ENCODE measurements at regions not wholly inside any gene's neighbourhood (a gene's known extent, or its start where the extent isn't known, plus 50 kb on each side); places are given as distances from the start of the nearest gene placed in this dataset.
"Not testable (repeated sequence)": the region's sequence is repeated elsewhere in the genome, so short reads cannot be mapped to it uniquely, and the experiment has no call there.

DNA sequence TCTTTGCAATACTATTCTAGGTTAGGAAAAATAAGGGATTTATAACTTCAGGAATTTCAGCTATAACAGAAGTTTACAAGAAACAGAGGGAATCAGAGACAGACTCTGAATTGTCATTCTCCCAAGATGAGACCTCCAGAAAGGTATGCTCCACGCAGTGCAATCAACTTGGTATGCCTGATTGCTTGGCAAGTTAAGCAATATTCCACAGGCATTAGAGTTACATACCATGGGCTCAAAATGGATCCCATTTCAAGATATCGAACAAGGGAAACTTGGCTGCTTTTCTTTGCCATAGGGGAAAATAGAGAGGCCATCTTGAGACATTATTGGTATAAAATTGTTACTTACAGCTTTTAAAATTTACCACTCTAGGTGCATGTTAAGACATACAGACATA lies 615.6 kb upstream of the SOX9 start:
- no peak for DNase-seq

- no peak for DNase-seq
Measured at GRCh38 chr17:71505981-71506380, 614.8 kb upstream of the SOX9 start.

GRCh38 chr17:71511266-71511995 lies 609.4 kb upstream of the SOX9 start:
- DNase-seq: no peak

DNA sequence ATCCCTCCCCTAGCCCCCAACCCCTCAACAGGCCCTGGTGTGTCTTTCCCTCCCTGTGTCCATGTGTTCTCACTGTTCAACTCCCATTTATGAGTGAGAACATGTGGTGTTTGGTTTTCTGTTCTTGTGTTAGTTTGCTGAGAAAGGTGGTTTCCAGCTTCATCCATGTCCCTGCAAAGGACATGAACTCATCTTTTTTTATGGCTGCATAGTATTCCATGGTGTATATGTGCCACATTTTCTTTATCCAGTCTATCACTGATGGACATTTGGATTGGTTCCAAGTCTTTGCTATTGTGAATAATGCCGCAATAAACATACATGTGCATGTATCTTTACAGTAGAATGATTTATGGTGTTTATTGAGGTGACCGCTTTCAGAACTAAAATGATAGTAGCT lies 607.1 kb upstream of the SOX9 start:
- DNase-seq: not testable (repeated sequence)

DNA sequence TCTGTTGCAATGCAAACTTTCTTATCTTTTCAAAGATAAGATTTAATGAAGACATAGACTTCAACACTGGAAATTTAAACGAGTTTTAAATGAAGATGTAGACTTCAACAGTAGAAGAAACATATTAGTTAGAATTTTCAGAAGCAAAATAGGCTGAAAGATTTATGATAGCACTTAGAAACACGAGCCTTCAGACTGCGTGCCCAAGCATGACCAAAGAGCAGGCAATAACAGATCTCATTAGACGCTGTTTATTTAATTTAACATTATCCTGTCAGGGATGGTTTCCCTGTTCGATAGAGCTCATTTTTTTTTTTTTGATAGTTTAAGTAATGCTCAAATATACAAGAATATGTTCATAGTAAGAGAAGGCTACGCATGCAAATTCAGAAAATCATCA lies 604.7 kb upstream of the SOX9 start:
- DNase-seq: no peak

DNA sequence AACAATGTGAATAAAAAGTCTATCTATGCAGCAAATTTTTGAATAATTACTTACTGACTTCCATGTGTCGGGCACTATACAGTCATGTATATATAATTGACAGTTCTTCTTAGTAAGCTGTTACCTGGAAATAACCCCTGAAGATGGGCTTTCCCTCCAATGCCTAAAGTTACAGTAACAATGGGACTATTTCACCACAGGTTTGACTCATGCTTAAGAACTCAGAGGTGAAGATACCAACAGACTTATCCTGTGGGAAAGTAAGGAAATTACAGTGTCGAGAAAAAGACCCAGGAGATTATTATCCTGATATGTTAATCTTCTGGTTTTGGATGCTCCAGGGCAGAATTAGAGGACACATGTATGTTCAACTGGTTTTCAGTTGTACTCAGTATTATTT lies 601.5 kb upstream of the SOX9 start:
- DNase-seq: no peak

DNA sequence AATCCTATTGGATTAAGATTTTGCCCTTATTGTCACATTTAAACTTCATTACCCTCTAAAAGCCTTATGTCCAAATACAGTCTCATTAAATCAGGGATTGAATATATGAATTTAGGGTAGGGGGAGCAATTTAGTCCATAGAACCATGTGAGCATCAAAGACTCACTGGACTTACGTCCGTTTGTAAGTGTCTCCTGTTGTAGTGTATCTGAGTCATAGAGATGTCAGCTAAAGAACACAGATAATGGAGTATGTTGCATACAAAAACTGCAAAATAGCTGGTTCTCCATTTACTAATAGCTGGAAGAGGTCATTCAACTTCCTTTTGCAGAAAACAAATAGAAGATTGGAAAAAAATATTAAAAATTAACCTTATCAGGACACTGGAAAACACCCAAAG lies 599.1 kb upstream of the SOX9 start:
- DNase-seq: no peak

DNA sequence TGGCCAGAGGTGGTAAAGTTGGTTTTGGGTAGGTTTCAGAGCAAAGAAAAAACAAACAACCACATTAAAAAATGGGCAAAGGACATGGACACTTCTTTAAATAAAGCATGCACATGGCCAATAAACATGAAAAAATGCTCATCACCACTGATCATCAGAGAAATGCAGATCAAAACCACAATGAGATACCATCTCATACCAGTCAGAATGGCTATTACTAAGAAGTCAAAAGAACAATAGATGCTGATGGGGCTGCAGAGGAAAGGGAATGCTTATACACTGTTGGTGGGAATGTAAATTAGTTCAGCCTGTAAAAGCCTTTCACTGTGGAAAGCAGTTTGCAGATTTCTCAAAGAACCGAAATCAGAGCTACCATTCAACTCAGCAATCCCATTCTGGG lies 598.4 kb upstream of the SOX9 start:
- no peak for DNase-seq

DNA sequence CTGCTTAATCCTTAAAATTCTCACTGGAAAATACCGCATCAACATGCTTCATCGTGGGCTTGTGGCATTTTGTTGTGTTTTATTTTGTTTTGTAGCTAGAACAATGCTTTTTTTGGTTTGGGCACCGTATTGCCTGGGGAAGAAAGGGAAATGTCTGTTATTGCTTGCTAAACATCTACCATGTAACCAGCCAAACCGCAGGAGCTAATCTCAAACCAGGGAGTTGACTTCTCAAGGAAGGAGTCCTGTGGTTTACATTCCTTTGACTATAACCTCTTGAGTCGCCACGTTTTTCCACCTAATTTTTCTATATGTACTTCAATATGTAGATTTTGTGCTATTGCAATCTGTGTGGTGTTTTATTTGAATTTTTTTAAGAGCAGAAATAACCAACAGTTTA lies 593.5 kb upstream of the SOX9 start:
- no peak for DNase-seq

GRCh38 chr17:71528210-71528609 lies 592.6 kb upstream of the SOX9 start:
- no peak for DNase-seq

DNA sequence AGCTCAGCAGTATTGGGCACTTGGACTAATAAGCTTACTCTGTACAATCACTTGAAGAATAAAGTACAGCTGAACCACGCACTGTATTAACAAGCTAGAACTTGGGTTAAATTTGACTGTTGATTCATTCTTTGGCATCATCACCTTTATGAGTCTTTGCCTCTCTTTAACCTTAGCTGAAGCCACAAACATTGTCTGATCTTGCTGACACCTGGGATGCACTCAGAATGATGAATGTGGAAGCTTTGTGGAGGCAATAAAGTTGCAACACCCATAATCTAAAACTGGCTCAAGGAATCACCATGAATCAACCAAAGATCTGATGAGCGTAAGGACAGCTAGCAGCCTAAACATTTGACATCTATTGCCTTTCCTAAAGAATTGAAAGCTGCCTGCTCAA lies 590.6 kb upstream of the SOX9 start:
- DNase-seq: no peak

DNA sequence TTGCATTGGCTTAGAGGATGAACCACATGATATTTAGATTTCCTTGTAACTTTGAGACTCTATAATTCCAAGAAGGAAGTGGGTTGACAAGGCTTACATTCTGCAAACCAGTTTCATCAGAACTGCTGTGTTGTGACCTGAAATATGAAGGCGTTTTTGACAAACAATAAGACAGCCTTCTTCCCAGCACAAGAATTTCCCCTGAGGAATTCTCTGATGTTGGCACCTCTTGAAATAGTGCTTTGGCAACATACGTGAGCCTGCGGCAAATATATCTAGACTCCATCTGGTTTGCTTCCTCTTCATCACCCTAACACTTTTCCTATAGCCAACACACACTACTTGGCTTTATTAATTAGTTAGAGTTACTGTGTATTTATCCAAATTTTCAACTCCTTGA lies 585.5 kb upstream of the SOX9 start:
- DNase-seq: no peak

DNA sequence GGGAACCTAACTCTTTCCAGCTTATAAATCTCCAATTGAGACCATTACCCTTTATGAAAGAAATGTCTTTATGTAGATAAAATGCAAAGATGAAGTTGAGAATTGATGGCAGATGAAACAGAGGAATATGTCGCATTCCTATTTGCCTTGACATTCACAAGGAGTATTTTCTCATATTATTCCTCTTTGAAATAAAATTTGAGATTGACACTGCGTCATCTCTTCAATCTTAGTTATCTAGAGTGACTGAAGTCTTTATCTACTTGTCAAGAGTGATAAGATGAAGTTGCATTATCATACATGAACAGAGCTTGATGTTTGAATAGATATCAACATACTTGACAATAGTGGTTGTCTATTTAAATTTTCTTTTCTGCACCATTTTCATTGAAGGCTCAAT lies 574.4 kb upstream of the SOX9 start:
- DNase-seq: no peak

DNA sequence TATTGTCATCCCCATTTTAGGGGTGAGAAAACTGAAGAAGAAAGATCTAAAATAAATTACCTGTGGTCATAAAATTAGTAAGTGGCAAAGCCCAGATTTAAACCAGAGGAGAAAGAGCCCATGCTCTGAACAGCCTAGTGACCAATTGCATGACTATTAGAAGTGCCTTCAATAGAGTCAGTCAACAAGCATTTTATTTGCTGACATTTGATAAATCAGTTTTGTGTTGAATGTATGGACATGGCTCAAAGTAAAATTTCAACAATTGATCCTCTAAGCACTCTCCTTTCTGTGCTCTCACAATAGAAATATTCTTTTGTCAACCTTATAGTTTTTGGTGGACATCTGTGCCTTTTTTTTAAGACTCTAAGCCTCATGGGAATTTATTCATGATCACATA lies 572.9 kb upstream of the SOX9 start:
- DNase-seq: no peak

- no peak for DNase-seq
Measured at GRCh38 chr17:71548540-71549190, 572.2 kb upstream of the SOX9 start.

DNA sequence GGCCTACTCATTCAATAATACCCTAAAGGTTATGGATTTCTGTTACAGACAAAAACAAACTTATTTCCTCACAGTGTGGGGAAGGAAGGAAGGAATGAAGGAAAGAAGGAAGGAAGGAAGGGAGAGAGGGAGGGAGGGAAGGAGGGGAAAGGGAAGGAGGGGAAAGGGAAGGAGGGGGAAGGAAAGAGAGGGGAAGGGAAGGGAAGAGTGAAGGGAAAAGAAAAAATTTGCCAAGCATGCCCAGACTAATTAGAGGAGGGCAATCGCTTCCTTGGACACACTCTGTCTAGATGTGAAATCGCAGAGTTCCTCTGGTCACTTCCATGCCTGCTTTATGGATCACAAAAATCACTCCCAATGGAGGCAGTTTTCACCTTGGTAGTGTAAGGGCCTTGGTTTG lies 570.1 kb upstream of the SOX9 start:
- no peak for DNase-seq

DNA sequence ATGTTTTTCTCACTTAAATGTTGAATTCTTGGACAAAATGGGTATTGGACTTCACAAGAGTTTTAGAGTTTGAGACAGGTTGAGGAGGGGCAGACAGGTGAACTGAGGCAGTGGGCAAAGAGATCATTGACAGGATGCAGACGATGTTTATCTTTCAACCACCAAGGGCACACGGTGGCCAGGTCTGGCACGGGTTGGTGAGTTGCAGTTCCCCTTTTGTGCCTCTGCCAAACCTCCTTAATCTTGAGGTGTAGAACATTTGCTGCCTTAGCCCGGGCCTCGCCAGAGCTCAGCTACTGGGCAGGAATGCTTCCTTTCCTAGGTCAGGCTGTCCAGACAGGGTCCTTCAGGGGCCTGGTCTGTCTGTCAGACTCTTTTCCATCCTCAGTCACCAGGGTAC lies 567.4 kb upstream of the SOX9 start:
- DNase-seq: no peak

DNA sequence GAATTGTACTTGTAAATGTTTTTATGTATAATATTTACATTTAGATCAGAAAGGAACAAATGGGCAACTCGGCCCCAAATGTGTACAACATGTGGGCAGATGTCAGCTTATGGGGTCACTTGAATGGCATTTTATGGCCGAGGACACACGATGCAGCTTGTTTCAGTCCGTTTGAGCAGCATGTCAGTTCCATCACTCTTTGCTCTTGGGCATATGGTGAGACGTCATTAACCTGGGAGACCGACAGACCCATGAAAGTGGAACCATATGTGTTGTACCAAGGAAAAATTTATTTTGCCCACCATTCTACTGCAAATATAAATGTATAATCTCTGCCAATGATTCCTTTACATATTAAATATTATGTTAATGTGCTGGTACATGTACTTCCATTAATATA lies 561.9 kb upstream of the SOX9 start:
- no peak for DNase-seq

DNA sequence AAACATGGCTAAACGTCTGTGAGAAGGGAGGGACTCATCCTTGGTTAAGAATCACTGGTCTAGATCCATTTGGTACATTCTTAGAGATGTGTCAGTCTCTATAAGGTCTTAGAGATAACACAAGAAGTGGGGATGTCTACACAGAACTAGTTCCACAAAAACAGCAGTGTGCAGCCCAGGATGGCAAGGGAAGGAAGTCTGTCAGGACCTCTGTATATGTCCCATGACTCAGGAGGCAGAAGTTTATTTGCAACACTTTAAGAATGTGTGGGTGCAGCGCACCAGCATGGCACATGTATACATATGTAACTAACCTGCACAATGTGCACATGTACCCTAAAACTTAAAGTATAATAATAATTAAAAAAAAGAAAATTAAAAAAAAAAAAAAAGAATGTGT lies 548.5 kb upstream of the SOX9 start:
- no peak for DNase-seq

GRCh38 chr17:71578446-71578845 lies 542.4 kb upstream of the SOX9 start:
- DNase-seq: no peak

DNA sequence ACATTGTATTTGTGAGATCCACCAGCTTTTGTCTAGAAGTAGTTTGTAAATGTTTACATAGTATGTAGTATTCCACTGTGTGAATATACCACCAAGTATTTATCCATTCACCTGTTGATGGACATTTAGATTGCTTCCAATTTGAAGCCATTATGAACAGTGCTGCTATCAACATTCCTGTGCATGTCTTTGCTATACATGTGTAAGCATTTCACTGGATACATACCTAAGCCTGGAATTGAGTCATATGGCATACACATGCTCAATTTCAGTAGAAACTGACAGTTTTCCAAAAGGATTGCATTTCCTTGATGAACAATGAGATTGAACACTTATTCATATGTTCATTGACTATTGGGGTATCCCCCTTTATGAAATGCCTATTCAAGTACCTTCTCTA lies 540.6 kb upstream of the SOX9 start:
- no peak for DNase-seq

DNA sequence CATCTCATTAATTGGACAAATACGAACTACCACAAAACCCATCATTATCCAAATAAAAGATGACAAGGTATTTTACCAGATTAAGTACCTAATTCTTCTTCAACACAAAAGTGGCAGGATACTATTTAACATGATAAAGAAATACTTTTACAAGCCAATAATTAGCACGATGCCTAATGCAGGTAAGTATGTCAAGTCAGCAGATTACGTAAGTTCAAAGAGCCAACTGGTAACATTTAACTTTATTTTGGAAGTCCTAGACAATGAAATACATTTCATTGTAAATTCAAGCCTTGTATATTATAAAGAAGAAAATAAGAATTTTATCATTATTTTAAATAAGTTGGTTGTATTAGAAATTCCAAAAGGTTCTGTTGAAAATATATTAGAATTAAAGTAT lies 535.3 kb upstream of the SOX9 start:
- DNase-seq: no peak

DNA sequence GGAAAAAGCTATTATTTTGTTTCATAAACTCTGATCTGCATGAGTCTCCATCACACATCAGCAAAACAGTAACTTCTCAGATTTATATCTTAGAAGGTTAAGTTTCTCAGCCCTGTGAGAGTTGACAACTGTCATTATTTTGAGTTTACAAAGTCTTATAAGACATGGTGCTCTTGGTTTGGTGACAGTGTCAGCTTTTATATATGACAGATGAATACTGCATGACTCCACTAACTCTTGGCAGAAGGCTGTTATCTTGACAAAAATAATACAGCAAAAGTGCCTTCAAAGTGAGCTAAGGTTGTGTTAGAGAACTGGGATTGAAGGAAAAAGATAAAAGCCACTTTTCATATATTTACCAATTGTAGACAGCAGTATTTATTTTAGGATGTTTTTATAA lies 528.4 kb upstream of the SOX9 start:
- DNase-seq: no peak

DNA sequence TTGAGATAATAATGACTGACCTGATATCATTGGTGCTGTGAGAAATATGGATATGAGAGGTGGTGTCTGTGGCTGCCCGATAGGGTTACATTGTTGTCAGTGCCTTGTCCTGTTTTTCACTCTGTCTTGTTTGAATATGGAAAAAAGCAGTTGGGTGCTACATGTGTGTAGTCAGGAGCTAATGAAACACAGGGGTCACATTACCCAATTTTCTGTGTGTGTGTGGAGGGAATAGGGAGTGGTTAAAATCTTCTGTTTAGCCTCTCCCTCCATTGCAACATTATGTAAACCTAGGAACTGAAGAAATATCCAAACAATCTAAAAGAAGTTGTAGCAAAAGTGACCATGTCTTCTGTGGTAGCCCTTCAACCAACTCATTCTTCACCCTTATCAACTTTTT lies 527.7 kb upstream of the SOX9 start:
- no peak for DNase-seq

- not testable (repeated sequence) for DNase-seq
Measured at GRCh38 chr17:71599583-71599982, 521.2 kb upstream of the SOX9 start.

Measured in C1 segment of cervical spinal cord (tissue), 14 donors.